Activated naive CD4-positive, alpha-beta T cell treated with anti-CD3 and anti-CD28 coated beads, Interleukin-2, amount 50 U/mL, for 24 hours (primary cell): ENCODE measurements at regions not wholly inside any gene's neighbourhood (a gene's known extent, or its start where the extent isn't known, plus 50 kb on each side); places are given as distances from the start of the nearest gene placed in this dataset.
"Not testable (repeated sequence)": the region's sequence is repeated elsewhere in the genome, so short reads cannot be mapped to it uniquely, and the experiment has no call there.

ENCODE experiments used
- H3K27ac Mint-ChIP-seq: one replicate; pipeline ENCODE4 v1.8.0; 2021; ENCODE audit warnings: mild to moderate bottlenecking, mixed read lengths
- H3K27me3 Mint-ChIP-seq: one replicate; pipeline ENCODE4 v1.8.0; 2021; ENCODE audit warnings: mixed read lengths
- H3K36me3 Mint-ChIP-seq: one replicate; pipeline ENCODE4 v1.8.0; 2021; ENCODE audit warnings: mixed read lengths
- H3K4me1 Mint-ChIP-seq: one replicate; pipeline ENCODE4 v1.8.0; 2021; ENCODE audit warnings: mixed read lengths
- H3K4me3 Mint-ChIP-seq: one replicate; pipeline ENCODE4 v1.8.0; 2021; ENCODE audit warnings: mild to moderate bottlenecking, mixed read lengths
- H3K9me3 Mint-ChIP-seq: one replicate; pipeline ENCODE4 v1.8.0; 2021; ENCODE audit warnings: mixed read lengths

GRCh38 chrX:43211570-43211969 lies 433.6 kb upstream of the PPP1R2C start:
- no peak overlapping the region for H3K4me3 Mint-ChIP-seq
- H3K27ac Mint-ChIP-seq, result no peak overlapping the region
- peaks cover 5% of the 10 kb centered on the region for H3K36me3 Mint-ChIP-seq
- H3K27me3 Mint-ChIP-seq, result no peaks in the 10 kb centered on the region
- H3K9me3 Mint-ChIP-seq, result peaks cover 9% of the 10 kb centered on the region
- no peaks in the 10 kb centered on the region for H3K4me1 Mint-ChIP-seq

DNA sequence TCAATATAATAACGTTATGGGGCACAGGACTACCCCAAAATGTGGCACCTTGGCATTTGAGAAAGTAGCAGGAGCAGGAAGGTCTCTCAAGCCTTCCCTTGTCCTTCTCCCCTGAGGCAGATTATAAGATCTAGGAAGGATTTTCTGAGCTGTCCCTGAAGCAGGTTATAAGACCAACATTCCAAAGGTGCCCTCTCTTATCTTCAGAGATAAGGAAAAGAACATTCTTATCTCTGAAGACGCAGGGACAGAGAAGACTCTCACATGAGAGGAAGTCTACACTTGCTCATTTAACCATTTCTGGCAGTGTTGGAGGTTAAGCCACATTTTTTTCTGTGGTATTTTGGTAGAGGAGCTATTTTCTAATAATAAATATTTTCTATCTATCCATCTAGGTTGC lies 437.9 kb upstream of the MAOA start:
- H3K27ac Mint-ChIP-seq, result no peak overlapping the region
- H3K27me3 Mint-ChIP-seq, result no peaks in the 10 kb centered on the region
- H3K4me1 Mint-ChIP-seq, result peaks cover 2% of the 10 kb centered on the region
- H3K9me3 Mint-ChIP-seq, result peaks cover 9% of the 10 kb centered on the region
- no peak overlapping the region for H3K4me3 Mint-ChIP-seq
- peaks cover 3% of the 10 kb centered on the region for H3K36me3 Mint-ChIP-seq

- Mint-ChIP-seq H3K9me3 (no peaks in the 10 kb centered on the region), H3K27ac (no peak overlapping the region), H3K4me3 (no peak overlapping the region), H3K4me1 (peaks cover 4% of the 10 kb centered on the region), H3K27me3 (no peaks in the 10 kb centered on the region), H3K36me3 (no peaks in the 10 kb centered on the region)
Observed at GRCh38 chrX:43224496-43224895, 431.6 kb upstream of the MAOA start.

- H3K36me3 Mint-ChIP-seq, result no peaks in the 10 kb centered on the region
- H3K27ac Mint-ChIP-seq, result no peak overlapping the region
- H3K4me1 Mint-ChIP-seq, result peaks cover 4% of the 10 kb centered on the region
- no peaks in the 10 kb centered on the region for H3K9me3 Mint-ChIP-seq
- H3K4me3 Mint-ChIP-seq, result no peak overlapping the region
- H3K27me3 Mint-ChIP-seq, result no peaks in the 10 kb centered on the region
Observed at GRCh38 chrX:43225626-43226328, 430.3 kb upstream of the MAOA start.

- Mint-ChIP-seq H3K27me3 (no peaks in the 10 kb centered on the region), H3K4me1 (no peaks in the 10 kb centered on the region), H3K27ac (no peak overlapping the region), H3K9me3 (no peaks in the 10 kb centered on the region), H3K4me3 (no peak overlapping the region), H3K36me3 (no peaks in the 10 kb centered on the region)
Observed at GRCh38 chrX:43238461-43238945, 417.6 kb upstream of the MAOA start.

- Mint-ChIP-seq H3K4me1 (no peaks in the 10 kb centered on the region), H3K27me3 (no peaks in the 10 kb centered on the region), H3K36me3 (no peaks in the 10 kb centered on the region), H3K4me3 (no peak overlapping the region), H3K27ac (no peak overlapping the region), H3K9me3 (no peaks in the 10 kb centered on the region)
Observed at GRCh38 chrX:43239356-43239755, 416.7 kb upstream of the MAOA start.

DNA sequence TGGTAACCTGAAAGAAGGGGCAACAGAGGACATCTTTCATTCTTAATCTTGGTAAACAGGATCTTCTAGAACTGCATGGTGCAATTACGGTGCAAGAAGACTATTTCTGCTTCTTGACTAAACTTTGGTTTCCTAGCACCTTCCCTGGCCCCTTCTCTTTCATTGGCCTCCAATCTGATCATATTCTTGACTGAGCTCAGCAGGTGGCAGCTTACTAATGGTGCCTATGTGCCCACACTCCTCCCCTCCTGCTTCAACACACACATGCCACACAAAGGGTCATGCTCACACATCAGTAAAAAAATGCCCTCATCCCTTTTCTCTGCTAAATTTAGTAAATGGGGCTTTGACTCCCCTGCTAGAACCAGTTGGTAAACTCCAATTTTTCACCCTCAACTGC lies 400.5 kb upstream of the MAOA start:
- H3K4me3 Mint-ChIP-seq, result no peak overlapping the region
- H3K4me1 Mint-ChIP-seq, result no peaks in the 10 kb centered on the region

DNA sequence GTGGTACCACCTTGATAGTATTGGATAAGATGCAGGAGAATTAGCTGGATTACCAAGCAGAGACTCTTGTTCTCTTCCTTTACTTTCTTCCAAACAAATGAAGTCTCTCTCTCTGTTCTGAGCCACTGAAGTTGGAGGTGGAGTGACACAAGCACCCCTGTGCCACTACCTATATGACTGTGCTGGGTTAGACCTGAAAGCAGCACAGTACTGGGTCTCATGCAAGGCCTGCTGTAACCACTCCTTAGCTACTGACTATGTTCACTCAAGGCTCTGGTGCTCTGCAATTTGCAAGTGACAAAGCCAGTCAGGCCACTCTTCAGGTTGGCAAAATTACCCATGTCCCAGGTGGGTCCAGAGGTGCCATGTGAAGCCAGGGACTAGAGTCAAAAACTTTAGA lies 389.6 kb upstream of the MAOA start:
- H3K9me3 Mint-ChIP-seq, result peaks cover 11% of the 10 kb centered on the region
- peaks cover 3% of the 10 kb centered on the region for H3K36me3 Mint-ChIP-seq

More for the DNA sequence above, 400.5 kb upstream of the MAOA start:
- H3K27me3 Mint-ChIP-seq, result no peaks in the 10 kb centered on the region
- H3K9me3 Mint-ChIP-seq, result no peaks in the 10 kb centered on the region
- H3K27ac Mint-ChIP-seq, result no peak overlapping the region
- no peaks in the 10 kb centered on the region for H3K36me3 Mint-ChIP-seq

GRCh38 chrX:43267652-43268051 lies 388.4 kb upstream of the MAOA start:
- H3K27ac Mint-ChIP-seq, result no peak overlapping the region
- H3K36me3 Mint-ChIP-seq, result peaks cover 3% of the 10 kb centered on the region
- H3K9me3 Mint-ChIP-seq, result peaks cover 11% of the 10 kb centered on the region
- no peaks in the 10 kb centered on the region for H3K27me3 Mint-ChIP-seq
- H3K4me3 Mint-ChIP-seq, result no peak overlapping the region
- no peaks in the 10 kb centered on the region for H3K4me1 Mint-ChIP-seq

More for the DNA sequence above, 389.6 kb upstream of the MAOA start:
- H3K27ac Mint-ChIP-seq, result no peak overlapping the region
- no peaks in the 10 kb centered on the region for H3K27me3 Mint-ChIP-seq
- no peak overlapping the region for H3K4me3 Mint-ChIP-seq
- H3K4me1 Mint-ChIP-seq, result no peaks in the 10 kb centered on the region

DNA sequence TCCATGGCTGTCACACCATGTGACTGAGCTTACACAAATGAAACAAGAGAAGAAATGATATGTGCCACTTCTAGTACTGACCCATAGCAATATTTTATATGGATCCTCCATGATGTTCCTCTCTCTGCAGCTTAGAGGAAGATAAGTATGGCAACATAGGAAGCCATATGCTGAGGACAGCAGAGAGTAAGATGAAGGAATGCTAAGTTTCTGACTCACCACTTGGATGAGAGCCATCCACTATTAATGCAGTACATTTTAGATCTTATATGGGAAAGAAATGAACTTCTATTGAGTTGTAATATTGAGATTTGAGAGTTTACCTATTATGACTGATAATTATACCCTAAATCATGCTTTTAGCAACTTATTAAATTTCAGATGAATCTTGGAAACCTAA lies 386.9 kb upstream of the MAOA start:
- H3K4me1 Mint-ChIP-seq, result no peaks in the 10 kb centered on the region
- H3K27me3 Mint-ChIP-seq, result no peaks in the 10 kb centered on the region
- H3K9me3 Mint-ChIP-seq, result peaks cover 4% of the 10 kb centered on the region
- no peak overlapping the region for H3K27ac Mint-ChIP-seq
- H3K36me3 Mint-ChIP-seq, result peaks cover 2% of the 10 kb centered on the region
- no peak overlapping the region for H3K4me3 Mint-ChIP-seq

DNA sequence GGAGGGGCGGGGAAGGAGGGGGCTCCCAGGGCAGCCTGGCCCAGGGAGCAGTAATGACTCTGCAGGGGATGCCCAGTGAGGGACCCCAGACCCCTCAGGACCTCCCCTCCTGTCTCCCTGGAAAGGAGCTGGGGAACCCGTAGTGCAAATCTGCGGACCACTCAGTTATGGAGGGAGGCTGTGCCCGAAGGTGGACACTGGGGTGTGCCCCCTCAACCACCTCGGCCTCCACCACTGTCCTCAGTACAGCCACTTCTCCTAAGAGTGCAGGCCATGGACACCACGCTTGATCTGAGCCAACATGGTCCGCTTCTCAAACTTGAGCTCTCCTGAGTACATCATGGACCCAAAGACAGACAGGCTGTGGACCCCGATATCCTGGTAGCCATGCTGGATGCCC lies 378.2 kb upstream of the MAOA start:
- Mint-ChIP-seq H3K4me3 (no peak overlapping the region), H3K27ac (no peak overlapping the region), H3K4me1 (no peaks in the 10 kb centered on the region), H3K36me3 (no peaks in the 10 kb centered on the region), H3K27me3 (no peaks in the 10 kb centered on the region), H3K9me3 (peaks cover 7% of the 10 kb centered on the region)

DNA sequence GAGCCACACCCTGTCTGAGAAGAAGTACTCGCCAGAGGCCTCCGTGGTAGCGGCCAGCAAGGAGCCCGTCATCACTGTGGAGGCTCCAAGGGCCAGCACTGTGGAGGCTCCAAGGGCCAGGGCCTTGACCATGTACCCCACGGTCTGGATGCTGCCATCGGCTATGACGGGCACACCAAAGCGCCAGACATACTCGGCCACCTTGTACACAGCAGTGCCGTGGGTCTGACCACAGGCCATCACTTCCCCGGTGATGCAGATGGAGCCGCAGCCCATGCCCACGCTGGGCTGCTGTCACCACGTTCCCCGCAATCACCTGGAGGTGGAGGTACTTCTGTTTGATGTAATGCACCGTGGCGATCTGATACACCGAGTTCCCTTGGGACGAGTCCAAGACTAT lies 377.7 kb upstream of the MAOA start:
- H3K27me3 Mint-ChIP-seq, result no peaks in the 10 kb centered on the region
- no peak overlapping the region for H3K4me3 Mint-ChIP-seq
- no peaks in the 10 kb centered on the region for H3K4me1 Mint-ChIP-seq
- H3K27ac Mint-ChIP-seq, result no peak overlapping the region
- H3K36me3 Mint-ChIP-seq, result no peaks in the 10 kb centered on the region
- peaks cover 10% of the 10 kb centered on the region for H3K9me3 Mint-ChIP-seq

GRCh38 chrX:43279341-43279808 lies 376.7 kb upstream of the MAOA start:
- H3K36me3 Mint-ChIP-seq, result no peaks in the 10 kb centered on the region
- no peak overlapping the region for H3K27ac Mint-ChIP-seq
- no peak overlapping the region for H3K4me3 Mint-ChIP-seq
- no peaks in the 10 kb centered on the region for H3K27me3 Mint-ChIP-seq
- peaks cover 10% of the 10 kb centered on the region for H3K9me3 Mint-ChIP-seq
- no peaks in the 10 kb centered on the region for H3K4me1 Mint-ChIP-seq

GRCh38 chrX:43283187-43283586 lies 372.9 kb upstream of the MAOA start:
- Mint-ChIP-seq H3K27ac (no peak overlapping the region), H3K27me3 (no peaks in the 10 kb centered on the region), H3K4me3 (no peak overlapping the region), H3K4me1 (no peaks in the 10 kb centered on the region), H3K9me3 (peaks cover 10% of the 10 kb centered on the region), H3K36me3 (no peaks in the 10 kb centered on the region)

GRCh38 chrX:43311625-43312024 lies 344.5 kb upstream of the MAOA start:
- H3K9me3 Mint-ChIP-seq, H3K4me3 Mint-ChIP-seq, H3K27ac Mint-ChIP-seq, H3K4me1 Mint-ChIP-seq, H3K27me3 Mint-ChIP-seq, H3K36me3 Mint-ChIP-seq: not testable (repeated sequence)

GRCh38 chrX:43313035-43313434 lies 343.1 kb upstream of the MAOA start:
- Mint-ChIP-seq H3K36me3 (peaks cover 1% of the 10 kb centered on the region), H3K27ac (no peak overlapping the region), H3K27me3 (no peaks in the 10 kb centered on the region), H3K4me3 (no peak overlapping the region), H3K4me1 (peaks cover 4% of the 10 kb centered on the region), H3K9me3 (no peaks in the 10 kb centered on the region)

- Mint-ChIP-seq H3K4me3 (no peak overlapping the region), H3K36me3 (peaks cover 1% of the 10 kb centered on the region), H3K4me1 (peaks cover 4% of the 10 kb centered on the region)
Observed at GRCh38 chrX:43314525-43314924, 341.6 kb upstream of the MAOA start.

More at GRCh38 chrX:43314525-43314924, 341.6 kb upstream of the MAOA start:
- H3K27ac Mint-ChIP-seq, result no peak overlapping the region
- no peaks in the 10 kb centered on the region for H3K9me3 Mint-ChIP-seq
- no peaks in the 10 kb centered on the region for H3K27me3 Mint-ChIP-seq
